MM.1S (cell line): ENCODE measurements at regions not wholly inside any gene's neighbourhood (a gene's known extent, or its start where the extent isn't known, plus 50 kb on each side); places are given as distances from the start of the nearest gene placed in this dataset.

ENCODE experiments used
- DNase-seq: peaks from one replicate; pipeline ENCODE4 v3.0.0-alpha.2; 2015
- H2AFZ ChIP-seq: fragments of 300-600 bp; sonication (generic); 2 replicates; pipeline ENCODE4 v1.6.0; 2016; ENCODE audit warnings: antibody characterized with exemption, low read length
- H3F3A ChIP-seq: fragments of 300-600 bp; sonication (generic); 2 replicates; pipeline ENCODE4 v1.6.1; 2016; ENCODE audit warnings: mild to moderate bottlenecking, antibody characterized with exemption, low read length, moderate library complexity, mixed read lengths; ENCODE audit not compliant: insufficient read depth
- H3K27ac ChIP-seq: fragments of 300-600 bp; sonication (generic); 2 replicates; pipeline ENCODE4 v1.5.1; 2016; ENCODE audit warnings: mild to moderate bottlenecking, low read length
- H3K27me3 ChIP-seq: fragments of 300-600 bp; sonication (generic); replicated peaks from 2 replicates; pipeline ENCODE4 v1.6.0; 2016; ENCODE audit warnings: low read length; ENCODE audit not compliant: insufficient read depth
- H3K36me3 ChIP-seq: fragments of 300-600 bp; sonication (generic); replicated peaks from 2 replicates; pipeline ENCODE4 v1.6.1; 2016; ENCODE audit warnings: mild to moderate bottlenecking, low read length, mixed read lengths; ENCODE audit not compliant: insufficient read depth
- H3K4me1 ChIP-seq: fragments of 300-600 bp; sonication (generic); 2 replicates; pipeline ENCODE4 v1.6.1; 2016; ENCODE audit warnings: low read length, mixed read lengths
- H3K4me2 ChIP-seq: fragments of 300-600 bp; sonication (generic); 2 replicates; pipeline ENCODE4 v1.6.0; 2016; ENCODE audit warnings: low read depth, low read length
- H3K4me3 ChIP-seq: fragments of 300-600 bp; sonication (generic); 2 replicates; pipeline ENCODE4 v1.5.1; 2016; ENCODE audit warnings: low read length, mixed read lengths
- H3K79me2 ChIP-seq: fragments of 300-600 bp; sonication (generic); 2 replicates; pipeline ENCODE4 v1.6.1; 2016; ENCODE audit warnings: mixed run types, low read length, mixed read lengths
- H3K9ac ChIP-seq: fragments of 300-600 bp; sonication (generic); 2 replicates; pipeline ENCODE4 v1.6.1; 2016; ENCODE audit warnings: low read length, mixed read lengths
- H3K9me2 ChIP-seq: fragments of 300-600 bp; sonication (generic); replicated peaks from 2 replicates; pipeline ENCODE4 v1.6.1; 2016; ENCODE audit warnings: mild to moderate bottlenecking, low read length, mixed read lengths; ENCODE audit not compliant: insufficient read depth
- H3K9me3 ChIP-seq: fragments of 300-600 bp; sonication (generic); replicated peaks from 2 replicates; pipeline ENCODE4 v1.6.1; 2016; ENCODE audit warnings: mild to moderate bottlenecking, low read length, mixed read lengths; ENCODE audit not compliant: insufficient read depth
- H4K20me1 ChIP-seq: fragments of 300-600 bp; sonication (generic); 2 replicates; pipeline ENCODE4 v1.6.1; 2016; ENCODE audit warnings: mild to moderate bottlenecking, low read length, moderate library complexity, mixed read lengths; ENCODE audit not compliant: insufficient read depth
- EZH2 ChIP-seq: fragments of 300-600 bp; sonication (generic); optimal IDR thresholded peaks from 2 replicates; pipeline ENCODE3; 2017; ENCODE audit warnings: low read depth, mild to moderate bottlenecking, antibody characterized with exemption, low read length, mixed read lengths
- EZH2phosphoT487 ChIP-seq: fragments of 300-600 bp; sonication (generic); IDR thresholded peaks from 2 replicates; pipeline ENCODE4 v1.6.1; 2018; ENCODE audit warnings: antibody characterized with exemption, low read length
- TF ChIP-seq, protein P1 (sequence below): fragments of 300-600 bp; sonication (generic); IDR thresholded peaks from 2 replicates; pipeline ENCODE4 v1.5.1; 2016; ENCODE audit warnings: antibody characterized with exemption, low read length, mixed read lengths

DNA sequence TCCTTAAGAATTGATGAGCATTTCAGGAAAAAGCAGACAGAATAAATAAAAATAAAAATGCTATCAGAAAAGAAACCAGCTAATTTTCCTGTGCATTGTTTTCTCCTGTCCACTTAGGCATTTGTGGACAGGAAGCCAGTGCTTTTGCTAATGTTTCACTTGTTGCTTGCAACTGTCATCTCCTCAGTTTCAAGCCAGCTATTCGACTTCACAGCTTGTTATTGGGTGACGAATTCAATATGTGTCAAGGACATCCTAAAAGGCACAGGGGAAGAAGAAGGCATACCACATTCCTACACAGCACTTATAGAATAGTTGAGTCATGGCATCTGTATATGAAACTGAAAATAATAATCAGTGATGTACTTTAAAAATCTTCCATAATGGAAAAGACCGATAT, 530.6 kb upstream of the KIRREL3 start:
- TF ChIP-seq EZH2: no peak
- no peak for TF ChIP-seq EZH2phosphoT487
- TF ChIP-seq, protein P1, sequence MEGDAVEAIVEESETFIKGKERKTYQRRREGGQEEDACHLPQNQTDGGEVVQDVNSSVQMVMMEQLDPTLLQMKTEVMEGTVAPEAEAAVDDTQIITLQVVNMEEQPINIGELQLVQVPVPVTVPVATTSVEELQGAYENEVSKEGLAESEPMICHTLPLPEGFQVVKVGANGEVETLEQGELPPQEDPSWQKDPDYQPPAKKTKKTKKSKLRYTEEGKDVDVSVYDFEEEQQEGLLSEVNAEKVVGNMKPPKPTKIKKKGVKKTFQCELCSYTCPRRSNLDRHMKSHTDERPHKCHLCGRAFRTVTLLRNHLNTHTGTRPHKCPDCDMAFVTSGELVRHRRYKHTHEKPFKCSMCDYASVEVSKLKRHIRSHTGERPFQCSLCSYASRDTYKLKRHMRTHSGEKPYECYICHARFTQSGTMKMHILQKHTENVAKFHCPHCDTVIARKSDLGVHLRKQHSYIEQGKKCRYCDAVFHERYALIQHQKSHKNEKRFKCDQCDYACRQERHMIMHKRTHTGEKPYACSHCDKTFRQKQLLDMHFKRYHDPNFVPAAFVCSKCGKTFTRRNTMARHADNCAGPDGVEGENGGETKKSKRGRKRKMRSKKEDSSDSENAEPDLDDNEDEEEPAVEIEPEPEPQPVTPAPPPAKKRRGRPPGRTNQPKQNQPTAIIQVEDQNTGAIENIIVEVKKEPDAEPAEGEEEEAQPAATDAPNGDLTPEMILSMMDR: no peak
- no peak overlapping the region for H3K4me2 ChIP-seq

DNA sequence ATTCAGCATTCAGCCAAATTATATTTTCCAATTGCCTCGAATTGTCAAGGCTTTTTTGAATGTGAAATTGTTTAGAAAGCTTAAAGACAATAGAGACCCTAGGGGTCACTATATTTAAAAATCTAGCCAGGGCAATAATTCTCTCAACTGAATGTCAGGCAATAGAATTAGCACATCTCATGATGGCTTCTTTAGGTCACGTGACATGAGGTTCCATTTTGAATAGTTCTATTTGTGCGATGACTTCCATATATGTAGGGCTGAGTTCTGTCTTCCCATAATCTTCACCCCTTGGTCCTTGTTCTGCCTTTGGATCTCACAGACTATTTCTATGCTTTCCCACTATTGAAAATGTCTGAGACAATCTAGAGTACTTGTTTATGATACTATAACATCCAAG, 527.7 kb upstream of the KIRREL3 start:
- TF ChIP-seq, protein P1: no peak
- no peak for TF ChIP-seq EZH2
- no peaks in the 10 kb centered on the region for H3K9me2 ChIP-seq

More for the DNA sequence above, 530.6 kb upstream of the KIRREL3 start:
- Histone ChIP-seq H3K79me2 (no peaks in the 10 kb centered on the region), H3K4me3 (no peak overlapping the region), H3K9me3 (no peaks in the 10 kb centered on the region), H3K4me1 (no peaks in the 10 kb centered on the region), H3K27ac (no peak overlapping the region), H3K27me3 (no peaks in the 10 kb centered on the region), H3K9ac (no peak overlapping the region), H3K9me2 (no peaks in the 10 kb centered on the region), H3F3A (no peaks in the 10 kb centered on the region), H4K20me1 (no peaks in the 10 kb centered on the region), H3K36me3 (no peaks in the 10 kb centered on the region), H2AFZ (no peak overlapping the region)
- no peak for DNase-seq

DNA sequence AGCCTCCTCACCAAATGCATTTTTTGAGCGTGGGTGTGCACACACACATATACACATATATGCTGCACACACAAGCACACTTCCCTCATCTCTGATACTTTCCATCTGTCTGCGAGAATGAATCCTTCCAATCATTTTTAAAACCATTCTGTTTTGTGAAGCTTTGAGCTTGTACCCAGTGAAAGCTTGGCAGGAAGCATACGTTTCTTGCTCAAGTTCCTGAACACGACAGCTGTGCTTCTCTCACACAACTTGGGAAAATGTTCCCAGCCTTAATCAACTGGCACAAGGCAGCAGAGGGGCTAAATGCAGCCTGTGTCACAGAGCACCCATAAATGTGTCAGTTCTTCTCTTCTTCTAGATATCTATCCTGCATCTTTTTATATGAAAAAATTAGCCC, 524.0 kb upstream of the KIRREL3 start:
- Histone ChIP-seq H3K4me1 (no peaks in the 10 kb centered on the region), H3K4me2 (no peak overlapping the region), H4K20me1 (no peaks in the 10 kb centered on the region), H3K36me3 (no peaks in the 10 kb centered on the region), H3K9me2 (no peaks in the 10 kb centered on the region), H3K9me3 (no peaks in the 10 kb centered on the region), H2AFZ (no peak overlapping the region), H3K4me3 (no peak overlapping the region), H3K9ac (no peak overlapping the region), H3K27me3 (no peaks in the 10 kb centered on the region), H3F3A (no peaks in the 10 kb centered on the region), H3K27ac (no peak overlapping the region), H3K79me2 (no peaks in the 10 kb centered on the region)
- no peak for DNase-seq
- TF ChIP-seq EZH2phosphoT487: no peak
- TF ChIP-seq EZH2: no peak
- TF ChIP-seq, protein P1: no peak

More for the DNA sequence above, 527.7 kb upstream of the KIRREL3 start:
- Histone ChIP-seq H3F3A (no peaks in the 10 kb centered on the region), H4K20me1 (no peaks in the 10 kb centered on the region), H3K27me3 (no peaks in the 10 kb centered on the region), H3K4me3 (no peak overlapping the region), H3K9me3 (no peaks in the 10 kb centered on the region), H3K9ac (no peak overlapping the region), H2AFZ (no peak overlapping the region), H3K4me2 (no peak overlapping the region), H3K27ac (no peak overlapping the region), H3K4me1 (no peaks in the 10 kb centered on the region), H3K79me2 (no peaks in the 10 kb centered on the region), H3K36me3 (no peaks in the 10 kb centered on the region)
- no peak for DNase-seq
